SU-DHL-6 (cell line): ENCODE measurements at regions not wholly inside any gene's neighbourhood (a gene's known extent, or its start where the extent isn't known, plus 50 kb on each side); places are given as distances from the start of the nearest gene placed in this dataset.

Source experiments
- H2AFZ ChIP-seq: fragments of 200-600 bp; sonication (generic); 2 replicates; pipeline ENCODE4 v1.6.1; 2014; ENCODE audit warnings: low read depth, mild to moderate bottlenecking, moderate library complexity, mixed read lengths, antibody characterized with exemption, low read length; ENCODE audit not compliant: severe bottlenecking
- H3F3A ChIP-seq: fragments of 200-600 bp; shearing (Covaris generic); 2 replicates; pipeline ENCODE4 v1.6.0; 2016; ENCODE audit warnings: antibody characterized with exemption, mild to moderate bottlenecking; ENCODE audit not compliant: insufficient read depth
- H3K27ac ChIP-seq: fragments of 200-600 bp; sonication (generic); 2 replicates; pipeline ENCODE4 v1.5.1; 2016; ENCODE audit warnings: low read depth, mild to moderate bottlenecking, low read length, moderate library complexity, mixed read lengths
- H3K27me3 ChIP-seq: fragments of 200-600 bp; sonication (generic), shearing (Covaris generic); 2 replicates; pipeline ENCODE4 v1.6.0; 2014; ENCODE audit warnings: mild to moderate bottlenecking, low read length
- H3K36me3 ChIP-seq: fragments of 200-600 bp; sonication (generic); 2 replicates; pipeline ENCODE4 v1.6.1; 2014; ENCODE audit warnings: mild to moderate bottlenecking, low read length, mixed read lengths
- H3K4me2 ChIP-seq: fragments of 300-600, 200-600 bp; shearing (Covaris generic), sonication (generic); 2 replicates; pipeline ENCODE4 v1.6.0; 2014; ENCODE audit warnings: low read length, low read depth, mild to moderate bottlenecking; ENCODE audit not compliant: poor library complexity, severe bottlenecking
- H3K4me3 ChIP-seq: fragments of 200-600 bp; sonication (generic); 2 replicates; pipeline ENCODE4 v1.5.1; 2014; ENCODE audit warnings: antibody characterized with exemption, low read length, mild to moderate bottlenecking, mixed read lengths; ENCODE audit not compliant: insufficient read depth, poor library complexity, severe bottlenecking
- H3K79me2 ChIP-seq: fragments of 200-600 bp; sonication (generic); 2 replicates; pipeline ENCODE4 v1.6.1; 2014; ENCODE audit warnings: mild to moderate bottlenecking, low read length, moderate library complexity; ENCODE audit not compliant: insufficient read depth
- H3K9ac ChIP-seq: fragments of 200-600 bp; sonication (generic); 2 replicates; pipeline ENCODE4 v1.7.0; 2014; ENCODE audit warnings: mild to moderate bottlenecking, low read length
- H3K9me2 ChIP-seq: fragments of 200-600 bp; sonication (generic); replicated peaks from 2 replicates; pipeline ENCODE4 v1.6.1; 2014; ENCODE audit warnings: low read length; ENCODE audit not compliant: insufficient read depth
- H3K9me3 ChIP-seq: fragments of 200-600 bp; sonication (generic); 2 replicates; pipeline ENCODE4 v1.6.1; 2014; ENCODE audit warnings: low read length, mixed read lengths; ENCODE audit not compliant: insufficient read depth
- H4K20me1 ChIP-seq: fragments of 200-600 bp; sonication (generic); 2 replicates; pipeline ENCODE4 v1.6.1; 2014; ENCODE audit warnings: low read depth, mild to moderate bottlenecking, antibody characterized with exemption, low read length, moderate library complexity, mixed read lengths
- EZH2phosphoT487 ChIP-seq: fragments of 200-600 bp; sonication (generic), shearing (Covaris generic); conservative IDR thresholded peaks from 2 replicates; pipeline ENCODE4 v1.6.1; 2018; ENCODE audit warnings: mild to moderate bottlenecking, antibody characterized with exemption, low read length, moderate library complexity, mixed read lengths
- TF ChIP-seq, protein P1 (sequence below): fragments of 200-600 bp; sonication (generic); IDR thresholded peaks from one replicate; pipeline ENCODE4 v1.5.1; 2017; ENCODE audit warnings: antibody characterized with exemption, mild to moderate bottlenecking, low read length, moderate library complexity; ENCODE audit not compliant: insufficient read depth, poor library complexity, severe bottlenecking

DNA sequence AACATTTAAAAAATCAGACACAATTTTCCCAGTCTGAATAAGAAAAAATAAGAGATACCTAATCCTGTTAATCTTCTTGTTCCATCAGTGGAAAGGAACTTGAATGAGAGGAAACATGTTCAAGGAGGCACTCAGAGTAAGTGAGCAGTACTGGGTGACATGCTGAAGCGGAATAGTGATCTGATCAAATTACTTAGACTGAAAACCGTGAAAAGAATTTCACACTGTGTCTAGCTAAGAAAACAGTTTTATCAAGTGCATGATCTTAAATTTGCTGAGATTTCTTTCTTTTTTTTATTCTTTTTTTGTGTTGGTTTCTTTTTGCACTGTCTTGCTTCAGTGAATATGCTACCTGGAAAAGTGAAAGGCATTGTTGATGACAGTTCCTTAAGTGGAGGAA lies 249.5 kb upstream of the SLC10A2 start:
- no peaks in the 10 kb centered on the region for H3K79me2 ChIP-seq
- TF ChIP-seq, protein P1, sequence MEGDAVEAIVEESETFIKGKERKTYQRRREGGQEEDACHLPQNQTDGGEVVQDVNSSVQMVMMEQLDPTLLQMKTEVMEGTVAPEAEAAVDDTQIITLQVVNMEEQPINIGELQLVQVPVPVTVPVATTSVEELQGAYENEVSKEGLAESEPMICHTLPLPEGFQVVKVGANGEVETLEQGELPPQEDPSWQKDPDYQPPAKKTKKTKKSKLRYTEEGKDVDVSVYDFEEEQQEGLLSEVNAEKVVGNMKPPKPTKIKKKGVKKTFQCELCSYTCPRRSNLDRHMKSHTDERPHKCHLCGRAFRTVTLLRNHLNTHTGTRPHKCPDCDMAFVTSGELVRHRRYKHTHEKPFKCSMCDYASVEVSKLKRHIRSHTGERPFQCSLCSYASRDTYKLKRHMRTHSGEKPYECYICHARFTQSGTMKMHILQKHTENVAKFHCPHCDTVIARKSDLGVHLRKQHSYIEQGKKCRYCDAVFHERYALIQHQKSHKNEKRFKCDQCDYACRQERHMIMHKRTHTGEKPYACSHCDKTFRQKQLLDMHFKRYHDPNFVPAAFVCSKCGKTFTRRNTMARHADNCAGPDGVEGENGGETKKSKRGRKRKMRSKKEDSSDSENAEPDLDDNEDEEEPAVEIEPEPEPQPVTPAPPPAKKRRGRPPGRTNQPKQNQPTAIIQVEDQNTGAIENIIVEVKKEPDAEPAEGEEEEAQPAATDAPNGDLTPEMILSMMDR, result no peak
- TF ChIP-seq EZH2phosphoT487, result no peak
- H3K27me3 ChIP-seq, result no peaks in the 10 kb centered on the region
- H2AFZ ChIP-seq, result no peak overlapping the region
- H3K27ac ChIP-seq, result no peak overlapping the region
- H3K4me3 ChIP-seq, result no peak overlapping the region
- H3K9me3 ChIP-seq, result no peaks in the 10 kb centered on the region
- H3K9me2 ChIP-seq, result no peaks in the 10 kb centered on the region
- H3F3A ChIP-seq, result no peaks in the 10 kb centered on the region
- no peak overlapping the region for H3K4me2 ChIP-seq
- no peaks in the 10 kb centered on the region for H3K36me3 ChIP-seq
- no peaks in the 10 kb centered on the region for H4K20me1 ChIP-seq
- no peak overlapping the region for H3K9ac ChIP-seq

- Histone ChIP-seq H3K27ac (no peak overlapping the region), H4K20me1 (no peaks in the 10 kb centered on the region), H3K36me3 (no peaks in the 10 kb centered on the region), H3K9me3 (no peaks in the 10 kb centered on the region), H3K27me3 (no peaks in the 10 kb centered on the region), H3K79me2 (no peaks in the 10 kb centered on the region), H3F3A (no peaks in the 10 kb centered on the region), H3K4me3 (no peak overlapping the region), H3K9me2 (no peaks in the 10 kb centered on the region), H2AFZ (no peak overlapping the region), H3K9ac (no peak overlapping the region), H3K4me2 (no peak overlapping the region)
- TF ChIP-seq, protein P1, result no peak
- TF ChIP-seq EZH2phosphoT487, result no peak
These were observed 246.2 kb upstream of the SLC10A2 start for GRCh38 chr13:103312467-103312866.

GRCh38 chr13:103308667-103309066 lies 242.4 kb upstream of the SLC10A2 start:
- TF ChIP-seq, protein P1, result no peak
- TF ChIP-seq EZH2phosphoT487, result no peak
- Histone ChIP-seq H3K9me3 (no peaks in the 10 kb centered on the region), H4K20me1 (no peaks in the 10 kb centered on the region), H3K9me2 (no peaks in the 10 kb centered on the region), H2AFZ (no peak overlapping the region), H3K27me3 (no peaks in the 10 kb centered on the region), H3K4me3 (no peak overlapping the region), H3K36me3 (no peaks in the 10 kb centered on the region), H3K9ac (no peak overlapping the region), H3F3A (no peaks in the 10 kb centered on the region), H3K79me2 (no peaks in the 10 kb centered on the region), H3K27ac (no peak overlapping the region), H3K4me2 (no peak overlapping the region)
